Choroid plexus epithelial cell (primary cell): ENCODE measurements at regions not wholly inside any gene's neighbourhood (a gene's known extent, or its start where the extent isn't known, plus 50 kb on each side); places are given as distances from the start of the nearest gene placed in this dataset.

Source experiments
- DNase-seq: peaks from one replicate; pipeline ENCODE4 v3.0.0-alpha.2; 2010; ENCODE audit warnings: low read depth
- H3K4me3 ChIP-seq: 2 replicates; pipeline ENCODE4 v1.5.1; 2011; ENCODE audit warnings: low read depth, mild to moderate bottlenecking, control low read depth, low read length, moderate library complexity
- TF ChIP-seq, protein P1 (sequence below): conservative IDR thresholded peaks from 2 replicates; pipeline ENCODE4 v1.5.1; 2011; ENCODE audit warnings: low read depth, mild to moderate bottlenecking, control low read depth, inconsistent platforms, low read length, moderate library complexity

DNA sequence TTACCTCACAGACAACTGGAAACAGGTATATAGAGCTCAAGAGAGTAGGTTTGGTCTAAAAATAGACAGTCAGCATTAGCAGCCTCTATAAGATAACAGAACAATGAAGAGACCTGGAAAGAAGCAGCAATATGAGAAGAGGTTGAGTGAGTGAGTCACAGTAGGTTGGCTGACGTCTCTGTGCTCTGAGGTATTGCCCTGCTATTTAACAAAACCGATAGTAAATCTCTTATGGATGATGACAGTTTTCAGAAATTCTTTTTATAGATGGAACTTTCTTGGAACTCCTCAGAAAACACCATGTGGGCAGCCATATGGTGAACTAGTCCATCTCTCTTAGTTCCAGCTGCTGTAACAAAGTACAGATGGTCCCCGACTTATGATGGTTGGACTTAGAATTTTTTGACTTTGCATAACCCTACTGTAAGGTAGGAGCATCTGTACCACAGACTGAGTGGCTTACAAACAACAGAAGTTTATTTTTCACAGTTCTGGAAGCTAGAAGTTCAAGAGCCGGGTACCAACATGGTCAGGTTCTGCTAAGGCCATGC lies 123.5 kb downstream of the MBD2 start:
- DNase-seq: peak; percentile 29
- TF ChIP-seq, protein P1, sequence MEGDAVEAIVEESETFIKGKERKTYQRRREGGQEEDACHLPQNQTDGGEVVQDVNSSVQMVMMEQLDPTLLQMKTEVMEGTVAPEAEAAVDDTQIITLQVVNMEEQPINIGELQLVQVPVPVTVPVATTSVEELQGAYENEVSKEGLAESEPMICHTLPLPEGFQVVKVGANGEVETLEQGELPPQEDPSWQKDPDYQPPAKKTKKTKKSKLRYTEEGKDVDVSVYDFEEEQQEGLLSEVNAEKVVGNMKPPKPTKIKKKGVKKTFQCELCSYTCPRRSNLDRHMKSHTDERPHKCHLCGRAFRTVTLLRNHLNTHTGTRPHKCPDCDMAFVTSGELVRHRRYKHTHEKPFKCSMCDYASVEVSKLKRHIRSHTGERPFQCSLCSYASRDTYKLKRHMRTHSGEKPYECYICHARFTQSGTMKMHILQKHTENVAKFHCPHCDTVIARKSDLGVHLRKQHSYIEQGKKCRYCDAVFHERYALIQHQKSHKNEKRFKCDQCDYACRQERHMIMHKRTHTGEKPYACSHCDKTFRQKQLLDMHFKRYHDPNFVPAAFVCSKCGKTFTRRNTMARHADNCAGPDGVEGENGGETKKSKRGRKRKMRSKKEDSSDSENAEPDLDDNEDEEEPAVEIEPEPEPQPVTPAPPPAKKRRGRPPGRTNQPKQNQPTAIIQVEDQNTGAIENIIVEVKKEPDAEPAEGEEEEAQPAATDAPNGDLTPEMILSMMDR: no peak
- H3K4me3 ChIP-seq: no peak overlapping the region

DNA sequence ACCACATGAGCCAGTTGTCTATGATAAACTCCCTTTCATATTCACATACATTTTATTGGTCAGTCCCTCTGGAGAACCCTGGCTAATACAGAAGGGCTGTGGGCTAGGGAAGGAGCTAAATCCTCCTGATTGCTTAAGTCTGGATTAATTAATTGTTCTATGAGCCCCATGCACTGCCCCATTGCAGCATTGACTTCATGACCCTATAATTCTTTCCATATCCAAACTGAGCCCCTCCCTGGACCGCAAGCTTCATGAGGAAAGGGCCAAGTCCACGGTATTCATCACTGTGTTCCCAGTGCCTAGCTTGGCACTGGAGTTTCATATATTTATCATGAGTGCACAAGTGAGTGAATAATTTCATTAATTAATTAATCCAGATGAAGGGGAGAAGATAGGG lies 124.0 kb downstream of the MBD2 start:
- no peak overlapping the region for H3K4me3 ChIP-seq
- no peak for DNase-seq
- TF ChIP-seq, protein P1: no peak

DNA sequence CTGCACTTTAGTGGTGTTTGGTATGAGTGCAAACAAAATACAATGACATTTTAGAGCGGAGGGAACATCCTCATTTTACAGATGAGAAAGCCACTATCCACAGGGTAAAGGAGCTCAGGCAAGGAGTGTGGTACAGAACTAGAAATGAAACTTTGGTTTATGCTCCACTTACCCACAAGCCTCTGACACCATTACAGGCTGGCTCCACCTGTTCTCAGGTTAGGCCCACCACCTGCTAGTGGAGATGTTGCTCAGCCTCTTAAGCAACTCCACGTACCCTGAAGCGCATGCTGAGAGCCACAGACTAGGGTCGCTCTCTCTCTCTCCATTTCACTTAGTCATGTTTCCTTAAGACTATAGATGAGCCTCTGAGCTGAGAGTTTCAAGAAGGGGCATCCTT lies 130.0 kb downstream of the MBD2 start:
- DNase-seq: no peak
- no peak overlapping the region for H3K4me3 ChIP-seq
- TF ChIP-seq, protein P1: no peak

DNA sequence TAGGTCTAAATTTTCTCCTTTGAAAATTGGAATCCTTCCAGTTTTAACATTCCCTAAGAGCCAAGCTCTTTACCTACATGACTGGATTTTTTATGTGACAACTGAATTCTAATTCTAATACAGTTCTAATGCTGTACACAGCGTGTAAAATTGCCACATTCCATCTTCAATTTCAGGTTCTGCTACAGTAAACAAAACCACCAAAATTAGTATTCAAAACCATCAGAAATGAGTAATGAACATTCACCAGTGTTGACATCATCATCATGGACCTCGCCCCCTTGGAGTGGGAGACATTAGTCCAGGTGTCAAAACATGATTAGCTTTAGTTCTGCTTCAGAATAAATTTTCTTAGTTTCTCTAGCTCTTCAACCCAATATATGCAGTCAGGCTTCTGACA lies 133.6 kb downstream of the MBD2 start:
- DNase-seq: no peak
- TF ChIP-seq, protein P1: no peak
- H3K4me3 ChIP-seq: no peak overlapping the region

DNA sequence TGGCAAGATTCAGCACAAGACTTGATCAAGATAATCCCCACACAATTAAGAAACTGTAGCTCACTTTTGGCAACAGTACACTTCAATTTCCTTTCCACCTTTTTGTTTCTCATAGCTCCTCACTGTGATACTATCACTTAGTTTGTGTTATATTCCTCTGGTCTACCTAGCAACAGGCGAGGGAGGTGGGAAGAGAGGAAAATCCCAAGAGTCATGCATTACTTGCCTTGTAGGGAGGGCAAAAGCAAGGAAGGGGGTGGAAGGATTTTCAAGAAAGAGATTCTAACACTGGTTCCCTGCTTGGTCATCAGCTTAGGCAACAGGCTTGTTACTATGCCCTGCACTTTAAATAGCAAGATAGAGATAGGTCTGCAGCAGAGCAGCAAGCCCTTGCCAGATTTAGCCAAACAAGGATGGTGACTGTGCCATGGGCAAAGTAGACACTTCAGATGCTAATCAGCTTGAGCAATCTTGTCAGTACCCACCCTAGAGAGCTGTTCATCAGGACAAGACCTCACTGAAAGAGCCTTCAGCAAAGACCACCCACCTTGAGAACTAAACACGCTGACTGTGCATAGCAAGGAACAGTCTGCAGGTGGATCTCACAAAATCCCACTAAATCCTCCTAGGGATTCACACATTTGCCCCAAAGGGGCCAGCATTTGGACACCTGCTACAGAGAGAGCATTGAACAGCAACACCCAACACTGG lies 134.6 kb downstream of the MBD2 start:
- no peak overlapping the region for H3K4me3 ChIP-seq
- DNase-seq: no peak
- TF ChIP-seq, protein P1: no peak

DNA sequence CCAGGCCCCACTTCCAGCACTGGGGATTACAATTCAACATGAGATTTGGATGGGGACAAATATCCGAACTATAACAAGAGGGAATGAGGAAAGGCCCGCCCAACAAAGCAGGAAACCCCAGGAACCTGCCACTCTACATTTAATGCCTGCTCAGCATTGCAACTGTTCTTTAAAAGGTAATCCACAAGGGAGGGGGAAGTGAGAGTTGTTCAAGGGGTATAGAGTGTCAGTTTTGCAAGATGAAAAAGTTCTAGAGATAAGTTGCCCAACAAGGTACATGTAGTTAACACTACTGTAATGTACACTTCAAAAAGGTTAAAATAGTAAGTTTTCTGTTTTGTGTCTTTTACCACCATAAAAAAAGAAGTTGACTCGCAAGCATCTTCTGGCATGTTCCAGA lies 137.6 kb downstream of the MBD2 start:
- no peak overlapping the region for H3K4me3 ChIP-seq
- no peak for DNase-seq
- TF ChIP-seq, protein P1: no peak
